ENCODE measurements at regions not wholly inside any gene's neighbourhood (a gene's known extent, or its start where the extent isn't known, plus 50 kb on each side); places are given as distances from the start of the nearest gene placed in this dataset.
"Not testable (repeated sequence)": the region's sequence is repeated elsewhere in the genome, so short reads cannot be mapped to it uniquely, and the experiment has no call there.

DNA sequence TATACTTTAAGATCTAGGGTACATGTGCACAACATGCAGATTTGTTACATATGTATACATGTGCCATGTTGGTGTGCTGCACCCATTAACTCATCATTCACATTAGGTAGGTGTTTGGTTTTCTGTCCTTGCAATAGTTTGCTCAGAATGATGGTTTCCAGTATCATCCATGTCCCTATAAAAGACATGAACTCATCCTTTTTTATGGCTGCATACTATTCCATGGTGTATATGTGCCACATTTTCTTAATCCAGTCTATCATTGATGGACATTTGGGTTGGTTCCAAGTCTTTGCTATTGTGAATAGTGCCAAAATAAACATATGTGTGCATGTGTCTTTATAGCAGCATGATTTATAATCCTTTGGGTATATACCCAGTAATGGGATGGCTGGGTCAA lies 747.1 kb upstream of the MEF2C start:
- H3K9me3 ChIP-seq (ENCODE audit: control insufficient read depth, low read depth, low read length); H3K4me3 ChIP-seq (ENCODE audit: low read length); H3K4me1 ChIP-seq (ENCODE audit: control insufficient read depth, insufficient read depth, low read length); DNase-seq; H3K27ac ChIP-seq (ENCODE audit: low read length); H3K27me3 ChIP-seq (ENCODE audit: control insufficient read depth, insufficient read depth, low read length); H3K36me3 ChIP-seq (ENCODE audit: control insufficient read depth, insufficient read depth, low read length): not testable (repeated sequence)

DNA sequence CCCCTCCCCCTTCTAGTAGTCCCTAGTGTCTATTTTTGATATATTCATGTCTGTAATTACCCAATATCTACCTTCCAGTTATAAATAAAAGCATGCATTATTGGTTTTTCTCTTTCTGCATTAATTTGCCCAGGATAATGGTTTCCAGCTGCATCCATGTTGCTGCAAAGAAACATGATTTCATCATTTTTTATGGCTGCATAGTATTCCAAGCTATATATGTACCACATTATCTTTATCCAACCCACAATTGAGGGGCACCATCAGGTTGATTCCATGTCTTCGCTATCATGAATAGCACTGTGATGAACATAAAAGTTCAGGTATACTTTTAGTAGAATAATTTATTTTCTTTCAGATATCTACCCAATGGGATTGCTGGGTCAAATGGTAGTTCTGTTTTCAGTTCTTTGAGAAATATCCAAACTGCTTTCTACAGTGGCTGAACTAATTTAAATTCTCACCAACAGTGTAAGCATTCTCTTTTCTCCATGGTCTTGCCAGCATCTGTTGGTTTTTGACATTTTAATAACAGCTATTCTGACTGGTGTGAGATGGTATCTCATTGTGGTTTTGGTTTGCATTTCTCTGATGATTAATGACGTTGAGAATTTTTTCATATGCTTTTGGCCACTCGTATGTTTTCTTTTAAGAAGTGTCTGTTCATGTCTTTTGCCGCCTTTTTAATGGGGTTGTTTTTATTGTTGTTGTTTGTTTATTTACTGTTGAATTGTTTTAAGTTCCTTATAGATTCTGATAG lies 746.1 kb upstream of the MEF2C start:
- Histone ChIP-seq H3K9me3 (ENCODE audit: control insufficient read depth, low read depth, low read length) (no peaks in the 10 kb centered on the region), H3K4me3 (ENCODE audit: low read length) (no peak overlapping the region), H3K36me3 (ENCODE audit: control insufficient read depth, insufficient read depth, low read length) (no peaks in the 10 kb centered on the region), H3K27ac (ENCODE audit: low read length) (no peak overlapping the region), H3K27me3 (ENCODE audit: control insufficient read depth, insufficient read depth, low read length) (no peaks in the 10 kb centered on the region), H3K4me1 (ENCODE audit: control insufficient read depth, insufficient read depth, low read length) (no peaks in the 10 kb centered on the region)
- WGBS (ENCODE audit: insufficient coverage, low lambda C conversion rate): no CpG with 5 or more reads among the region's 4 CpGs
- no peak for DNase-seq

DNA sequence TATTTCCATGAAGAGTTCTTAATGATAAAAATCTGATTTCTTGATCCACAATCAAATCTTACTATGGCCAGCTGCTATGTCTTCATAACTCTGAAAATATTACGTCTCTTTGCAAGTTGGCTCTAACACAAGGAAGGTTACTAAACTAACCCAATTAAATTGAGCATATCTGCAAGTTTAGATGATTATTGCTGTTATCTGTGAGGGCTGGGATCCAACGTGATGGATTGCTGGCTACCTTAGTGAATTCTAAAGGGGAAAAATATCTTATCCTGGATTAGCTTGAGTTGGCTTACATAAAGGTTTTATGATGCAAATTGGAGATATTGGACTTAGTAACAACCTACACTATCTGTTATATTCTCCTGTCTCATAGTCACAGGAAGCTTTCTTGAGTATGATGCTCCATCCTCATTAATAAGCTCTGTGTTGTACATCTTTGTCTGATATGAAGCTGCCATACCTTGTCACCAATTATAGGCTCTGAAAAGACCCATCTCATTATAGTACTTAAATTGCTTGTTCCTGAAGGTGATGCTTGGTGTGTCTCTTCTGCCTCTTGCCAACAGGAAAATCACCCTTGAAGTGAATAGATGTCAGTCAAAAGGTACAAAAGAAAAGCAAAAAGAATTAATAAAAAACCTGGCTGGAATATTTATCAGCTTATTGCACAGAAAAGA lies 733.0 kb upstream of the MEF2C start:
- WGBS (ENCODE audit: insufficient coverage, low lambda C conversion rate): no CpG with 5 or more reads among the region's 2 CpGs
- Histone ChIP-seq H3K27me3 (ENCODE audit: control insufficient read depth, insufficient read depth, low read length) (no peaks in the 10 kb centered on the region), H3K27ac (ENCODE audit: low read length) (no peak overlapping the region), H3K36me3 (ENCODE audit: control insufficient read depth, insufficient read depth, low read length) (no peaks in the 10 kb centered on the region), H3K9me3 (ENCODE audit: control insufficient read depth, low read depth, low read length) (no peaks in the 10 kb centered on the region), H3K4me3 (ENCODE audit: low read length) (no peak overlapping the region), H3K4me1 (ENCODE audit: control insufficient read depth, insufficient read depth, low read length) (no peaks in the 10 kb centered on the region)
- DNase-seq: no peak

- Histone ChIP-seq H3K4me1 (ENCODE audit: control insufficient read depth, insufficient read depth, low read length) (no peaks in the 10 kb centered on the region), H3K27ac (ENCODE audit: low read length) (no peak overlapping the region), H3K9me3 (ENCODE audit: control insufficient read depth, low read depth, low read length) (no peaks in the 10 kb centered on the region), H3K4me3 (ENCODE audit: low read length) (no peak overlapping the region), H3K36me3 (ENCODE audit: control insufficient read depth, insufficient read depth, low read length) (no peaks in the 10 kb centered on the region), H3K27me3 (ENCODE audit: control insufficient read depth, insufficient read depth, low read length) (no peaks in the 10 kb centered on the region)
- 80% methylated on average over 1 of the region's 3 CpGs for WGBS (ENCODE audit: insufficient coverage, low lambda C conversion rate)
- no peak for DNase-seq
Observed at GRCh38 chr5:89613222-89613956, 730.4 kb upstream of the MEF2C start.

DNA sequence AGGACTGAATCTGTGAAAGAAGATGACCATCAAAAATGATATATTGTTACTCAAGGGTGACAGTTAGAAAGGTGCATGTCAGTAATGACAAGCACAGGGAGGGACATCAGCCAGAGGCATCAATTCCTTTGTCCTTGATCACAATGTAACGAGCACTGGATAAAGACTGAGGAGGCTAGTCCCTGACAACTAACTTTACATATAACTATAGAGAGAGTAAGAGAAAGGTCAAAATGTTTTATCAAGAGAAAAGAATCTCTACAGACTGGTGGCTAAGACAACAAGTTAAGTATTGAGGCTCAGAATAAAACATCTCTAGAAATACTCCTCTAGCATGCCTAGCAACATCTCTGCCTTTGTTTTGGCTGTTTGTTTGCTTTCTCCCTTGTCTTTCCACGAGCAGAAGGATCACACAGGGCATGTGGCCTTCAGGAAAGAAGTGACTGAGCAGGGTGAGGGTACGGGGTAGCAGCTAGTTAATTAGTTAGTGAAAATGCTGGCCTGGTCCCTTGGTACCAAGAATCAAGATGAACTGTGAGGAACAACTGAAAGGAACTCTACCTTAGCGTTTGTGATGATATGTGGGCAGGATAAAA lies 724.1 kb upstream of the MEF2C start:
- no peaks in the 10 kb centered on the region for H3K27me3 ChIP-seq (ENCODE audit: control insufficient read depth, insufficient read depth, low read length)
- H3K27ac ChIP-seq (ENCODE audit: low read length): no peak overlapping the region
- H3K9me3 ChIP-seq (ENCODE audit: control insufficient read depth, low read depth, low read length): no peaks in the 10 kb centered on the region
- no peak overlapping the region for H3K4me3 ChIP-seq (ENCODE audit: low read length)
- no peak for DNase-seq
- no CpG with 5 or more reads among the region's 4 CpGs for WGBS (ENCODE audit: insufficient coverage, low lambda C conversion rate)
- H3K4me1 ChIP-seq (ENCODE audit: control insufficient read depth, insufficient read depth, low read length): no peaks in the 10 kb centered on the region
- no peaks in the 10 kb centered on the region for H3K36me3 ChIP-seq (ENCODE audit: control insufficient read depth, insufficient read depth, low read length)

DNA sequence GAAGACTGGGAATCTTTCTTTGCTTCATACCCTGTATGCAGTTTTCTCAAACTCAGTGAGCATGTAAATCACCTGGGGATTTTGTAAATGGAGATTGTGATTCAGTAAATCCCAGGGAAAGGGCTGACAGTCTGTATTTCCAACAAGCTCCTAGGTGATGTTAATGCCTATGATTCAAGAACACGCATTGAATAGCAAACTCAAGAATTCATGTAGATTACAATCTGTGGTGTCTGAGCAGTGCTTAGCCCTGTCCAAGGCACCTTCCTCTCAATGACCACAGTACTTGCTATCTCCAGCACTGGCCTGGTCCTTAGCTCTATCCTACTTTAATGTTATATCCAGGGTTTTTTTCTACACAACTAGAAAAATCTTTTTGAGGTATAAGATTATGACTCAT lies 721.4 kb upstream of the MEF2C start:
- H3K4me1 ChIP-seq (ENCODE audit: control insufficient read depth, insufficient read depth, low read length): no peaks in the 10 kb centered on the region
- H3K36me3 ChIP-seq (ENCODE audit: control insufficient read depth, insufficient read depth, low read length): no peaks in the 10 kb centered on the region
- WGBS (ENCODE audit: insufficient coverage, low lambda C conversion rate): 60% methylated on average over 1 of the region's 1 CpG
- H3K27me3 ChIP-seq (ENCODE audit: control insufficient read depth, insufficient read depth, low read length): no peaks in the 10 kb centered on the region
- no peaks in the 10 kb centered on the region for H3K9me3 ChIP-seq (ENCODE audit: control insufficient read depth, low read depth, low read length)
- DNase-seq: no peak
- no peak overlapping the region for H3K4me3 ChIP-seq (ENCODE audit: low read length)
- no peak overlapping the region for H3K27ac ChIP-seq (ENCODE audit: low read length)

GRCh38 chr5:89601880-89602279 lies 718.9 kb upstream of the MEF2C start:
- no CpG with 5 or more reads among the region's 12 CpGs for WGBS (ENCODE audit: insufficient coverage, low lambda C conversion rate)
- Histone ChIP-seq H3K9me3 (ENCODE audit: control insufficient read depth, low read depth, low read length) (no peaks in the 10 kb centered on the region), H3K4me3 (ENCODE audit: low read length) (no peak overlapping the region), H3K4me1 (ENCODE audit: control insufficient read depth, insufficient read depth, low read length) (no peaks in the 10 kb centered on the region), H3K27ac (ENCODE audit: low read length) (no peak overlapping the region), H3K36me3 (ENCODE audit: control insufficient read depth, insufficient read depth, low read length) (no peaks in the 10 kb centered on the region), H3K27me3 (ENCODE audit: control insufficient read depth, insufficient read depth, low read length) (no peaks in the 10 kb centered on the region)
- DNase-seq: no peak

DNA sequence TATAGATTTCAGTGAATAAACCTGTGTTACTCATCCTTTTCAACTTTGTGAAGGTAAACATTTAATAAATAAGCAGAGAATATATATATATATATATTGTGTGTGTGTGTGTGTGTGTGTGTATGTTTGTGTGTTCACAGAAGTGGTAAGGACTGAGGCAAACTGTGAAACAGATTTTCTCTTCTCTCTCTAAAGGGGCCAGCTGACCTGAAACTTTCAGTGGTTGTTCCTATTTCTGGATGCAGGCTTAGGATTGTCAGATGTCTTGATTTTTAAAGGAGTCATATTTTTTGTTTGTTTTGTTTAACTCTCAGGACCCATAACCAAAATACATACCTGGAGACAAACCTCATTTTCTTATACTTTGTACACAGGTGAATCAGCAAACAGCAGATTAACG lies 714.9 kb upstream of the MEF2C start:
- H3K4me1 ChIP-seq (ENCODE audit: control insufficient read depth, insufficient read depth, low read length): no peaks in the 10 kb centered on the region
- WGBS (ENCODE audit: insufficient coverage, low lambda C conversion rate): 83% methylated on average over 1 of the region's 1 CpG

DNA sequence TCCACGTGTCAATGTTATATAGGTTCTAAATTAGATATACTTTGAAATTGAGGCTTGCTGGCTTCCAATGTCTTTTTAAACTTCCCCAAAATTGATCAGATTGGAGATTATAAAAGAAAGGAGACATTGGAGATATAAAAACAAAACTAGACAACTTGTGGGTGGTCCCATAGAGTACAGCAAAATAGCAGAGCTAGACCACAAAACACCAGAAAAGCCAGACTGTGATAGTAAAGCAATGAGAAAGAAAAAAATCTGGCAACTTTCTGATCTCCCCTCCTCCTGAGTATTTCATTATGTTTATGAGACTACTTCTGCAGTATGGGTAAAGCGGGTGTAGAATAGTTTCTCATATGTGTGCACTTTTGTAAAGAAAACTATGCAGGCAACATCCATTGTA lies 713.8 kb upstream of the MEF2C start:
- no CpG with 5 or more reads among the region's 2 CpGs for WGBS (ENCODE audit: insufficient coverage, low lambda C conversion rate)
- Histone ChIP-seq H3K9me3 (ENCODE audit: control insufficient read depth, low read depth, low read length) (no peaks in the 10 kb centered on the region), H3K27ac (ENCODE audit: low read length) (no peak overlapping the region), H3K27me3 (ENCODE audit: control insufficient read depth, insufficient read depth, low read length) (no peaks in the 10 kb centered on the region), H3K36me3 (ENCODE audit: control insufficient read depth, insufficient read depth, low read length) (no peaks in the 10 kb centered on the region), H3K4me3 (ENCODE audit: low read length) (no peak overlapping the region), H3K4me1 (ENCODE audit: control insufficient read depth, insufficient read depth, low read length) (no peaks in the 10 kb centered on the region)
- no peak for DNase-seq

More for the DNA sequence above, 714.9 kb upstream of the MEF2C start:
- H3K9me3 ChIP-seq (ENCODE audit: control insufficient read depth, low read depth, low read length): no peaks in the 10 kb centered on the region
- DNase-seq: no peak
- H3K36me3 ChIP-seq (ENCODE audit: control insufficient read depth, insufficient read depth, low read length): no peaks in the 10 kb centered on the region
- H3K27me3 ChIP-seq (ENCODE audit: control insufficient read depth, insufficient read depth, low read length): no peaks in the 10 kb centered on the region
- no peak overlapping the region for H3K27ac ChIP-seq (ENCODE audit: low read length)
- H3K4me3 ChIP-seq (ENCODE audit: low read length): no peak overlapping the region

DNA sequence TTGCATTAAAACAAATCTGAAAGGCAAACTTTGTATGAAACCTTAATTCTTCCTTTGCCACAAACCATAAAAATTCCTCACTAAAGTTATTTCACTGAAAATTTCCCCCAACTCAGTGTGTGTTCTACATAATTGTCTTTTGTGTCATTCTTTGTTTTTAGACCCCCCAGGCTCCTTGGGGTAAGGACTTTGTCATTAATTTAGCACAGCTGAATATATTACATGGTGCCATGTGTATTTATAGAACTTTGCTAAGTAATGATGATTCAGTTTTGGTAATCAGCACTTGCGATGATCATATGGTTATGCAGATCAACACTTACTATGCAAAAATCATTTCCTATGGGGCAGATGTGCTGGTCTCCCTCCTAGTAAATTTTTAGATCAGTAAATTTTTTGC lies 712.1 kb upstream of the MEF2C start:
- 100% methylated on average over 1 of the region's 1 CpG for WGBS (ENCODE audit: insufficient coverage, low lambda C conversion rate)
- H3K36me3 ChIP-seq (ENCODE audit: control insufficient read depth, insufficient read depth, low read length): no peaks in the 10 kb centered on the region
- H3K9me3 ChIP-seq (ENCODE audit: control insufficient read depth, low read depth, low read length): no peaks in the 10 kb centered on the region
- H3K4me1 ChIP-seq (ENCODE audit: control insufficient read depth, insufficient read depth, low read length): no peaks in the 10 kb centered on the region
- no peak overlapping the region for H3K4me3 ChIP-seq (ENCODE audit: low read length)
- no peaks in the 10 kb centered on the region for H3K27me3 ChIP-seq (ENCODE audit: control insufficient read depth, insufficient read depth, low read length)
- no peak for DNase-seq
- no peak overlapping the region for H3K27ac ChIP-seq (ENCODE audit: low read length)

All from large intestine (tissue), 3 donors.